H1 (cell line): ENCODE measurements at regions not wholly inside any gene's neighbourhood (a gene's known extent, or its start where the extent isn't known, plus 50 kb on each side); places are given as distances from the start of the nearest gene placed in this dataset.

ENCODE experiments used
- CTCF ChIA-PET: fragments of 300-600 bp; sonication (Branson Sonifier 250); formaldehyde crosslinking; loops from one replicate; lab custom pipeline; 2021; ENCODE audit not compliant: partially characterized antibody; lab: Charles Lee
- POLR2A ChIA-PET: fragments of 300-600 bp; sonication (Branson Sonifier 250); formaldehyde crosslinking; loops from one replicate; lab custom pipeline; 2021; ENCODE audit warnings: inconsistent platforms; ENCODE audit not compliant: partially characterized antibody; lab: Charles Lee
- DNase-seq, 2 experiments: peaks; one replicate each; pipeline versions ENCODE4 v3.0.0 to v3.0.0-alpha.2; 2010 to 2022; ENCODE audit warnings: low spot score in 2 of 2, low read depth in 1 of 2, mixed read lengths in 1 of 2
- FAIRE-seq: peaks from 2 replicates; lab custom pipeline; 2011; peaks lifted over from hg19 to GRCh38; lab: Jason Lieb, UNC
- H2AFZ ChIP-seq: 2 replicates; pipeline ENCODE4 v1.8.1; 2012; ENCODE audit warnings: low read length, inconsistent platforms
- H2AK5ac ChIP-seq: 2 replicates; pipeline ENCODE4 v1.6.1; 2013; ENCODE audit warnings: low read depth, low read length
- H2BK120ac ChIP-seq: replicated peaks from 2 replicates; pipeline ENCODE3; 2013; ENCODE audit warnings: low read depth, low read length, inconsistent platforms
- H2BK12ac ChIP-seq: 2 replicates; pipeline ENCODE4 v1.6.1; 2013; ENCODE audit warnings: low read depth, low read length
- H2BK15ac ChIP-seq: 2 replicates; pipeline ENCODE4 v1.6.1; 2013; ENCODE audit warnings: low read length
- H2BK20ac ChIP-seq: 2 replicates; pipeline ENCODE4 v1.6.1; 2013; ENCODE audit warnings: low read length
- H2BK5ac ChIP-seq: 2 replicates; pipeline ENCODE4 v1.6.1; 2013; ENCODE audit warnings: low read depth, low read length
- H3K14ac ChIP-seq: 2 replicates; pipeline ENCODE4 v1.6.1; 2013; ENCODE audit warnings: inconsistent platforms; ENCODE audit not compliant: insufficient read length
- H3K18ac ChIP-seq: 2 replicates; pipeline ENCODE4 v1.6.1; 2013; ENCODE audit warnings: low read length; ENCODE audit errors: extremely low read depth
- H3K23ac ChIP-seq: 2 replicates; pipeline ENCODE4 v1.6.1; 2013; ENCODE audit warnings: inconsistent platforms; ENCODE audit not compliant: insufficient read length
- H3K23me2 ChIP-seq: 2 replicates; pipeline ENCODE4 v1.6.1; 2013; ENCODE audit warnings: low read depth, low read length
- H3K27ac ChIP-seq: 2 replicates; pipeline ENCODE4 v1.6.1; 2011; ENCODE audit warnings: low read depth, low read length, inconsistent platforms
- H3K27me3 ChIP-seq, 4 experiments: replicated peaks in 1 of 4; 1 replicate in 1 of 4; 2 replicates in 3 of 4; pipeline versions ENCODE4 v1.6.1 to v1.8.1; 2011 to 2013; ENCODE audit warnings: low read length in 3 of 4, mild to moderate bottlenecking in 3 of 4, inconsistent platforms in 2 of 4, mixed read lengths in 2 of 4, moderate library complexity in 1 of 4; ENCODE audit not compliant: control insufficient read depth in 3 of 4, insufficient read depth in 3 of 4; ENCODE audit errors: extremely low read depth in 1 of 4
- H3K36me3 ChIP-seq, 4 experiments: 2 replicates each; pipeline versions ENCODE4 v1.6.1 to v1.8.1; 2011 to 2013; ENCODE audit warnings: mild to moderate bottlenecking in 4 of 4, low read length in 3 of 4, moderate library complexity in 2 of 4, control low read depth in 1 of 4, inconsistent platforms in 1 of 4; ENCODE audit not compliant: insufficient read depth in 4 of 4, control insufficient read depth in 2 of 4
- H3K4ac ChIP-seq: replicated peaks from 2 replicates; pipeline ENCODE3; 2013; ENCODE audit warnings: low read length, low read depth, mixed read lengths, inconsistent platforms; ENCODE audit not compliant: insufficient read length
- H3K4me1 ChIP-seq, 4 experiments: replicated peaks in 1 of 4; 1 replicate in 1 of 4; 2 replicates in 3 of 4; pipeline versions ENCODE4 v1.6.1 to v1.8.1; 2011 to 2013; ENCODE audit warnings: low read length in 3 of 4, inconsistent platforms in 2 of 4, mixed read lengths in 1 of 4; ENCODE audit not compliant: insufficient read depth in 4 of 4, control insufficient read depth in 3 of 4
- H3K4me2 ChIP-seq, 2 experiments: 2 replicates each; pipeline versions ENCODE4 v1.6.1 to v1.8.1; 2011 to 2013; ENCODE audit warnings: low read depth in 2 of 2, low read length in 2 of 2, control low read depth in 1 of 2, inconsistent platforms in 1 of 2, mild to moderate bottlenecking in 1 of 2; ENCODE audit not compliant: insufficient read depth in 1 of 2
- H3K4me3 ChIP-seq, 4 experiments: fragments of 200-600, 300-600 bp in 1 of 4; sonication (generic), shearing (Covaris generic), sonication (Bioruptor Twin) in 1 of 4; 2 replicates each; pipeline versions ENCODE4 v1.5.1 to v1.8.1; 2011 to 2016; ENCODE audit warnings: low read length in 4 of 4, low read depth in 3 of 4, control low read depth in 2 of 4, inconsistent platforms in 2 of 4, mild to moderate bottlenecking in 2 of 4, mixed read lengths in 1 of 4, moderate library complexity in 1 of 4; ENCODE audit not compliant: insufficient read depth in 2 of 4; ENCODE audit errors: extremely low read depth in 1 of 4
- H3K56ac ChIP-seq: replicated peaks from 2 replicates; pipeline ENCODE3; 2013; ENCODE audit warnings: low read depth, mild to moderate bottlenecking, mixed read lengths, low read length, inconsistent platforms; ENCODE audit not compliant: insufficient read length
- H3K79me1 ChIP-seq: 2 replicates; pipeline ENCODE4 v1.6.1; 2013; ENCODE audit warnings: low read depth, low read length, control low read depth
- H3K79me2 ChIP-seq, 2 experiments: 2 replicates each; pipeline versions ENCODE4 v1.6.1 to v1.8.1; 2012 to 2013; ENCODE audit warnings: low read length in 2 of 2, mild to moderate bottlenecking in 2 of 2, inconsistent platforms in 1 of 2; ENCODE audit not compliant: insufficient read depth in 2 of 2, control insufficient read depth in 1 of 2
- H3K9ac ChIP-seq, 4 experiments: replicated peaks in 1 of 4; 1 replicate in 1 of 4; 2 replicates in 3 of 4; pipeline versions ENCODE4 v1.6.1 to v1.8.1; 2011 to 2013; ENCODE audit warnings: low read depth in 3 of 4, low read length in 3 of 4, control low read depth in 2 of 4, mild to moderate bottlenecking in 2 of 4, moderate library complexity in 2 of 4, inconsistent platforms in 1 of 4; ENCODE audit errors: extremely low read depth in 1 of 4
- H3K9me3 ChIP-seq, 2 experiments: 2 replicates each; pipeline versions ENCODE4 v1.6.1 to v1.8.1; 2012 to 2013; ENCODE audit warnings: mild to moderate bottlenecking in 2 of 2, moderate library complexity in 2 of 2, control low read depth in 1 of 2, inconsistent platforms in 1 of 2, low read depth in 1 of 2, low read length in 1 of 2, mixed read lengths in 1 of 2; ENCODE audit not compliant: insufficient read depth in 2 of 2
- H4K20me1 ChIP-seq, 2 experiments: replicated peaks in 1 of 2; 2 replicates each; pipeline versions ENCODE3 to v1.8.1; 2011 to 2013; ENCODE audit warnings: inconsistent platforms in 2 of 2, low read length in 2 of 2, mild to moderate bottlenecking in 1 of 2; ENCODE audit not compliant: insufficient read depth in 2 of 2, control insufficient read depth in 1 of 2
- H4K5ac ChIP-seq: 2 replicates; pipeline ENCODE4 v1.6.1; 2013; ENCODE audit warnings: low read length, low read depth, mixed read lengths, inconsistent platforms; ENCODE audit not compliant: insufficient read length
- H4K8ac ChIP-seq: 2 replicates; pipeline ENCODE4 v1.8.0; 2013; ENCODE audit warnings: mild to moderate bottlenecking, moderate library complexity, low read length, inconsistent platforms; ENCODE audit not compliant: insufficient read depth; ENCODE audit errors: extremely low read depth
- H4K91ac ChIP-seq: replicated peaks from 2 replicates; pipeline ENCODE3; 2013; ENCODE audit warnings: low read length, mixed read lengths, inconsistent platforms; ENCODE audit not compliant: insufficient read length
- CHD1 ChIP-seq: IDR thresholded peaks from 2 replicates; pipeline ENCODE4 v1.6.1; 2012; ENCODE audit warnings: low read depth, low read length, improper control_type of control experiment
- HDAC6 ChIP-seq: IDR thresholded peaks from one replicate; pipeline ENCODE4 v1.7.1; 2012; ENCODE audit warnings: low read depth, mild to moderate bottlenecking, inconsistent platforms, low read length, moderate library complexity
- JUN ChIP-seq: IDR thresholded peaks from 2 replicates; pipeline ENCODE4 v1.6.1; 2011; ENCODE audit warnings: low read depth, mild to moderate bottlenecking, improper control_type of control experiment, low read length
- POU5F1 ChIP-seq: IDR thresholded peaks from 2 replicates; pipeline ENCODE4 v1.6.1; 2011; ENCODE audit warnings: low read depth, mild to moderate bottlenecking, low read length, moderate library complexity
- RNF2 ChIP-seq: fragments of 200-900, 300-1000 bp; sonication (generic); IDR thresholded peaks from 2 replicates; pipeline ENCODE4 v1.7.1; 2016; ENCODE audit warnings: borderline replicate concordance, low read depth, mild to moderate bottlenecking, antibody characterized with exemption, low read length; ENCODE audit not compliant: poor library complexity, severe bottlenecking; ENCODE audit errors: missing control alignments
- TAF1 ChIP-seq: IDR thresholded peaks from 2 replicates; pipeline ENCODE4 v1.6.1; 2011; ENCODE audit warnings: mild to moderate bottlenecking, low read depth, low read length
- TBP ChIP-seq: IDR thresholded peaks from 2 replicates; pipeline ENCODE4 v1.6.1; 2011; ENCODE audit warnings: low read depth, low read length, improper control_type of control experiment
- YY1 ChIP-seq: IDR thresholded peaks from 2 replicates; pipeline ENCODE4 v1.6.1; 2011; ENCODE audit warnings: low read depth, mild to moderate bottlenecking, low read length
- WGBS, 2 experiments: shearing (Covaris generic) in 1 of 2; methylation state at CpG; one replicate each; pipeline versions ENCODE4 v1.1.6 to v1.1.7; 2013 to 2015; ENCODE audit warnings: low lambda C conversion rate in 2 of 2, mixed read lengths in 2 of 2, inconsistent platforms in 1 of 2, low coverage in 1 of 2, missing lambda C conversion rate in 1 of 2; ENCODE audit not compliant: insufficient replicate concordance in 2 of 2, insufficient coverage in 1 of 2, insufficient read length in 1 of 2; ENCODE audit errors: extremely low coverage in 1 of 2, missing lambda C conversion rate in 1 of 2; 5-methylcytosine and 5-hydroxymethylcytosine counted together

- Histone ChIP-seq H2BK15ac (peak overlapping the region; percentile 3; the same call in 1 of the 2 replicates), H2AFZ (no peak overlapping the region), H4K91ac (peak overlapping the region; percentile 83), H3K27me3 (no peaks in the 10 kb centered on the region; a peak in 2 of 7 replicates), H3K14ac (no peak overlapping the region), H3K9me3 (no peaks in the 10 kb centered on the region), H3K4me1 (peaks cover 16 to 47% (median 28%) of the 10 kb centered on the region in 4 experiments), H2BK5ac (peak overlapping the region; percentile 8; the same call in 1 of the 2 replicates), H3K36me3 (no peaks in the 10 kb centered on the region), H4K8ac (no peak overlapping the region), H3K4me2 (0 out of 4 replicates have a peak overlapping the region, but pooled peaks of 1 of the 2 experiments have one; percentile 37), H2BK120ac (peak overlapping the region; percentile 2), H3K9ac (no peak overlapping the region), H2AK5ac (no peak overlapping the region), H3K18ac (peak overlapping the region; percentile 62; the same call in 1 of the 2 replicates), H3K23me2 (peaks cover 9% of the 10 kb centered on the region), H4K20me1 (no peaks in the 10 kb centered on the region), H4K5ac (no peak overlapping the region), H3K4me3 (no peak overlapping the region), H2BK20ac (peak overlapping the region; percentile 94), H3K79me1 (no peaks in the 10 kb centered on the region), H3K4ac (no peak overlapping the region), H3K79me2 (no peaks in the 10 kb centered on the region), H3K27ac (no peak overlapping the region), H2BK12ac (peak overlapping the region; percentile 52; the same call in 1 of the 2 replicates), H3K56ac (no peak overlapping the region), H3K23ac (no peak overlapping the region)
- 83% methylated on average over 5 of the region's 5 CpGs; no CpG with 5 or more reads in 1 of the 2 experiments for WGBS, 2 experiments
- FAIRE-seq (no peak), DNase-seq (no peak)
- POLR2A ChIA-PET, result no interaction called here
- TF ChIP-seq CHD1, result no peak
- TF ChIP-seq YY1, result no peak
- no peak for TF ChIP-seq HDAC6
- TF ChIP-seq TBP, result no peak
- no peak for TF ChIP-seq RNF2
- no peak for TF ChIP-seq TAF1
- no peak for TF ChIP-seq JUN
- no peak for TF ChIP-seq POU5F1
- CTCF ChIA-PET, result interaction anchor here (1.8 to 34.2 kb wide), 3 partner anchors 8 to 150 kb away, joined by 8 to 1347 read pairs (median 31); no protein-coding TSS in a partner anchor
Measured at GRCh38 chr11:45086526-45086925, 59.9 kb upstream of the PRDM11 start.
